ENCODE measurements at regions not wholly inside any gene's neighbourhood (a gene's known extent, or its start where the extent isn't known, plus 50 kb on each side); places are given as distances from the start of the nearest gene placed in this dataset.

GRCh38 chr5:15117688-15118087, 246.1 kb upstream of the ANKH start (continued):
- TF ChIP-seq ZFP1 (CRISPR knock-in tag; IDR thresholded peaks at IDR 0.05) = no peak
- no peak for TF ChIP-seq OTX1 (CRISPR knock-in tag; IDR thresholded peaks at IDR 0.05)
- TF ChIP-seq PHF21A (IDR thresholded peaks at IDR 0.05; ENCODE audit: borderline replicate concordance, low read depth) = no peak
- no peak for TF ChIP-seq ZNF274 (IDR thresholded peaks at IDR 0.05; ENCODE audit: borderline replicate concordance, low read depth, low read length)

GRCh38 chr5:15116996-15117395, 245.4 kb upstream of the ANKH start:
- H3K27ac ChIP-seq (ENCODE audit: extremely low read depth, low read depth, low read length) = no peak overlapping the region
- H3K9me1 ChIP-seq (ENCODE audit: control insufficient read depth, insufficient read depth, low read length) = no peaks in the 10 kb centered on the region
- H4K20me1 ChIP-seq (replicated peaks; ENCODE audit: control insufficient read depth, insufficient read depth, low read length) = no peaks in the 10 kb centered on the region
- FAIRE-seq = no peak
- intact Hi-C loops (cut with micrococcal nuclease) (no loop called here), in situ Hi-C loops (cut with MboI) (no loop called here)
- no peak overlapping the region for H3K4me3 ChIP-seq
- no peak for DNase-seq (ENCODE audit: extremely low read depth in 1 of 4, low spot score in 3 of 4)
- H3K79me2 ChIP-seq (ENCODE audit: control insufficient read depth, insufficient read depth, low read length) = no peaks in the 10 kb centered on the region
- H3K4me2 ChIP-seq (ENCODE audit: insufficient read depth, low read length) = no peak overlapping the region
- H2AFZ ChIP-seq (ENCODE audit: low read depth, low read length) = no peak overlapping the region
- no peak overlapping the region for H3K9ac ChIP-seq (ENCODE audit: insufficient read depth in 1 of 2, low read depth in 2 of 2, low read length in 2 of 2)
- BruUV-seq (replicated peaks) = no TSS peak
- POLR2A ChIA-PET = no interaction called here
- CTCF ChIA-PET (ENCODE audit: low intra/inter-chr PET ratio) = interaction anchor here (0.7 kb wide), 1 partner anchor 215 kb away, joined by 3 read pairs; no protein-coding TSS in a partner anchor
- no peaks in the 10 kb centered on the region for H3K4me1 ChIP-seq (replicated peaks in 1 of 2; ENCODE audit: control insufficient read depth in 2 of 2, insufficient read depth in 2 of 2, low read length in 2 of 2)
- no peaks in the 10 kb centered on the region for H3K27me3 ChIP-seq (ENCODE audit: control insufficient read depth in 2 of 2, insufficient read depth in 2 of 2, low read length in 2 of 2)
- 2% methylated on average over 5 of the region's 5 CpGs for WGBS (ENCODE audit: insufficient coverage, low coverage, missing lambda C conversion rate)
- ATAC-seq = no peak
- no peaks in the 10 kb centered on the region for H3K36me3 ChIP-seq (ENCODE audit: control insufficient read depth, insufficient read depth, low read length)
- H3K9me3 ChIP-seq (replicated peaks; ENCODE audit: control insufficient read depth, insufficient read depth, low read depth, low read length) = no peaks in the 10 kb centered on the region
- no peak for TF ChIP-seq ZNF224 (CRISPR knock-in tag; IDR thresholded peaks at IDR 0.05)
- no peak for TF ChIP-seq SMARCE1 (IDR thresholded peaks at IDR 0.05)
- no peak for TF ChIP-seq GTF2E2 (tag; IDR thresholded peaks at IDR 0.05)
- no peak for TF ChIP-seq ZNF785 (CRISPR knock-in tag; IDR thresholded peaks at IDR 0.05)
- TF ChIP-seq CEBPB (tag; IDR thresholded peaks at IDR 0.05) = no peak
- TF ChIP-seq ZNF197 (CRISPR knock-in tag; IDR thresholded peaks at IDR 0.05; ENCODE audit: low read depth) = no peak
- TF ChIP-seq KAT7 (CRISPR knock-in tag; IDR thresholded peaks at IDR 0.05; ENCODE audit: borderline replicate concordance) = no peak

Data from K562 (cell line).